ENCODE measurements at regions not wholly inside any gene's neighbourhood (a gene's known extent, or its start where the extent isn't known, plus 50 kb on each side); places are given as distances from the start of the nearest gene placed in this dataset.

- intact Hi-C loops (cut with DNase I): no loop called here
- H3K4me3 ChIP-seq (ENCODE audit: low read length in 3 of 3): no peak overlapping the region
- H3K9me3 ChIP-seq (ENCODE audit: control insufficient read depth in 2 of 3, insufficient read depth in 1 of 3, low read length in 3 of 3): no peaks in the 10 kb centered on the region
- no peak for TF ChIP-seq CTCF (IDR thresholded peaks at IDR 0.05; ENCODE audit: borderline replicate concordance, extremely low read depth, insufficient read depth)
- no peak overlapping the region for H3K9ac ChIP-seq (ENCODE audit: low read length in 3 of 3)
- H3K4me1 ChIP-seq (ENCODE audit: control insufficient read depth in 2 of 3, insufficient read depth in 2 of 3, low read depth in 1 of 3, low read length in 3 of 3): peaks cover 0 to 4% (median 0%) of the 10 kb centered on the region in 3 donors
- no peaks in the 10 kb centered on the region for H3K36me3 ChIP-seq (ENCODE audit: control insufficient read depth in 2 of 3, insufficient read depth in 3 of 3, low read length in 3 of 3)
- no peak overlapping the region for H3K27ac ChIP-seq (ENCODE audit: low read depth in 2 of 2, low read length in 2 of 2)
- FAIRE-seq: no peak
- peak in 1 of 5 donors; percentile 45 for DNase-seq
- no peaks in the 10 kb centered on the region for H3K27me3 ChIP-seq (ENCODE audit: control insufficient read depth, insufficient read depth, low read length)
Measured at GRCh38 chr5:68627001-68627400, 411.4 kb downstream of the PIK3R1 start.

- no peak overlapping the region for H3K9ac ChIP-seq (ENCODE audit: low read length in 3 of 3)
- H3K4me3 ChIP-seq (ENCODE audit: low read length in 3 of 3): no peak overlapping the region
- no peak for DNase-seq
- intact Hi-C loops (cut with DNase I): no loop called here
- no peak overlapping the region for H3K27ac ChIP-seq (ENCODE audit: low read depth in 2 of 2, low read length in 2 of 2)
- no peaks in the 10 kb centered on the region for H3K27me3 ChIP-seq (ENCODE audit: control insufficient read depth, insufficient read depth, low read length)
- H3K4me1 ChIP-seq (ENCODE audit: control insufficient read depth in 2 of 3, insufficient read depth in 2 of 3, low read depth in 1 of 3, low read length in 3 of 3): peaks cover 0 to 4% (median 0%) of the 10 kb centered on the region in 3 donors
- no peaks in the 10 kb centered on the region for H3K36me3 ChIP-seq (ENCODE audit: control insufficient read depth in 2 of 3, insufficient read depth in 3 of 3, low read length in 3 of 3)
- H3K9me3 ChIP-seq (ENCODE audit: control insufficient read depth in 2 of 3, insufficient read depth in 1 of 3, low read length in 3 of 3): no peaks in the 10 kb centered on the region
- no peak for FAIRE-seq
- TF ChIP-seq CTCF (IDR thresholded peaks at IDR 0.05; ENCODE audit: borderline replicate concordance, extremely low read depth, insufficient read depth): no peak
Measured at GRCh38 chr5:68628082-68628814, 412.7 kb downstream of the PIK3R1 start.

GRCh38 chr5:68630354-68630753 lies 414.8 kb downstream of the PIK3R1 start:
- intact Hi-C loops (cut with DNase I): no loop called here
- Histone ChIP-seq H3K9me3 (ENCODE audit: control insufficient read depth in 2 of 3, insufficient read depth in 1 of 3, low read length in 3 of 3) (no peaks in the 10 kb centered on the region), H3K27me3 (ENCODE audit: control insufficient read depth, insufficient read depth, low read length) (no peaks in the 10 kb centered on the region), H3K27ac (ENCODE audit: low read depth in 2 of 2, low read length in 2 of 2) (no peak overlapping the region), H3K4me1 (ENCODE audit: control insufficient read depth in 2 of 3, insufficient read depth in 2 of 3, low read depth in 1 of 3, low read length in 3 of 3) (peaks cover 0 to 4% (median 0%) of the 10 kb centered on the region in 3 donors), H3K36me3 (ENCODE audit: control insufficient read depth in 2 of 3, insufficient read depth in 3 of 3, low read length in 3 of 3) (no peaks in the 10 kb centered on the region), H3K9ac (ENCODE audit: low read length in 3 of 3) (no peak overlapping the region), H3K4me3 (ENCODE audit: low read length in 3 of 3) (no peak overlapping the region)
- FAIRE-seq (no peak), DNase-seq (no peak)
- TF ChIP-seq CTCF (IDR thresholded peaks at IDR 0.05; ENCODE audit: borderline replicate concordance, extremely low read depth, insufficient read depth): no peak

Data from kidney (tissue), 13 donors.